ENCODE measurements at regions not wholly inside any gene's neighbourhood (a gene's known extent, or its start where the extent isn't known, plus 50 kb on each side); places are given as distances from the start of the nearest gene placed in this dataset.

DNA sequence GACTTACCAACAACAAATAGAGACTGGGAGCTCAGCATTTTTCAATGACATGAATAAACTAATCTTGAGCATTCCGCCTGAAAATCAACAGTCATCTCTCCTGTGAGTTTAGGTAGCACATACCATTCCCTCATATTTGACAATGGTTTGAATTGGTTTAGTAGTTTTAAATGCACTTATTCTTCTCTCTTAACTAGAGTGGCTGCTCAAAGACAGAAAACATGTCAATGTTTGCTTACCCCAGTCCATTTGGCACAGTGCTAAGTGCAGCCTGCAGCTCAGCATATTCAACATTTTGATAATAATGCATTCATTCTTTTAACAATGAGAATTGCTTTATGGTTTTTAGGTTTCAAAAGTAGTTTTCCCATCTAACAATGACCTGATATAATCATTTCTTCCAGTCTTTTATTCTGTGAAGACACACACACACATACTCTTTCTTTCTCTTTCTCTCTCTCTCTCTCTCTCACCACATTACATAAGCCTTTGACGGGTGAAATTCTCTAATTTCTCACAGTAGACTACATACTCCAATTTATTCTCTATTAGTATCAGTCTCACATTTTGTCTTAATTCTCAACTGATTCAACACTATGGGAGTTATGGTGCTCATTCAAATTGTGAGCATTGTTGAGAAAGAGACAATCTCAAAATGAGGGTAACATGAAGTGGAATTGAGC, 432.3 kb downstream of the LRRIQ3 start:
- TF ChIP-seq, protein P1, sequence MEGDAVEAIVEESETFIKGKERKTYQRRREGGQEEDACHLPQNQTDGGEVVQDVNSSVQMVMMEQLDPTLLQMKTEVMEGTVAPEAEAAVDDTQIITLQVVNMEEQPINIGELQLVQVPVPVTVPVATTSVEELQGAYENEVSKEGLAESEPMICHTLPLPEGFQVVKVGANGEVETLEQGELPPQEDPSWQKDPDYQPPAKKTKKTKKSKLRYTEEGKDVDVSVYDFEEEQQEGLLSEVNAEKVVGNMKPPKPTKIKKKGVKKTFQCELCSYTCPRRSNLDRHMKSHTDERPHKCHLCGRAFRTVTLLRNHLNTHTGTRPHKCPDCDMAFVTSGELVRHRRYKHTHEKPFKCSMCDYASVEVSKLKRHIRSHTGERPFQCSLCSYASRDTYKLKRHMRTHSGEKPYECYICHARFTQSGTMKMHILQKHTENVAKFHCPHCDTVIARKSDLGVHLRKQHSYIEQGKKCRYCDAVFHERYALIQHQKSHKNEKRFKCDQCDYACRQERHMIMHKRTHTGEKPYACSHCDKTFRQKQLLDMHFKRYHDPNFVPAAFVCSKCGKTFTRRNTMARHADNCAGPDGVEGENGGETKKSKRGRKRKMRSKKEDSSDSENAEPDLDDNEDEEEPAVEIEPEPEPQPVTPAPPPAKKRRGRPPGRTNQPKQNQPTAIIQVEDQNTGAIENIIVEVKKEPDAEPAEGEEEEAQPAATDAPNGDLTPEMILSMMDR (conservative IDR thresholded peaks at IDR 0.05): no peak
- TF ChIP-seq EZH2 (IDR thresholded peaks at IDR 0.05; ENCODE audit: low read depth): no peak

Data from PC-9 (cell line).